ENCODE measurements at regions not wholly inside any gene's neighbourhood (a gene's known extent, or its start where the extent isn't known, plus 50 kb on each side); places are given as distances from the start of the nearest gene placed in this dataset.

GRCh38 chr6:40792183-40792582 lies 205.0 kb upstream of the LRFN2 start:
- Histone ChIP-seq H3K9ac (replicated peaks in 1 of 4; ENCODE audit: extremely low read depth in 1 of 4, low read depth in 3 of 4, low read length in 3 of 4) (no peak overlapping the region), H3K23ac (ENCODE audit: insufficient read length) (no peak overlapping the region), H3K18ac (ENCODE audit: extremely low read depth, low read length) (no peak overlapping the region), H3K4me2 (ENCODE audit: insufficient read depth in 1 of 2, low read depth in 2 of 2, low read length in 2 of 2) (no peak overlapping the region), H4K5ac (ENCODE audit: insufficient read length, low read depth, low read length) (no peak overlapping the region), H3K9me3 (ENCODE audit: insufficient read depth in 2 of 2, low read depth in 1 of 2, low read length in 1 of 2) (no peaks in the 10 kb centered on the region), H3K23me2 (ENCODE audit: low read depth, low read length) (no peaks in the 10 kb centered on the region), H3K79me1 (ENCODE audit: low read depth, low read length) (no peaks in the 10 kb centered on the region), H2BK12ac (ENCODE audit: low read depth, low read length) (no peak overlapping the region), H2AK5ac (ENCODE audit: low read depth, low read length) (no peak overlapping the region), H2BK5ac (ENCODE audit: low read depth, low read length) (no peak overlapping the region), H3K14ac (ENCODE audit: insufficient read length) (no peak overlapping the region), H2BK120ac (replicated peaks; ENCODE audit: low read depth, low read length) (no peak overlapping the region), H4K91ac (replicated peaks; ENCODE audit: insufficient read length, low read length) (no peak overlapping the region), H3K56ac (replicated peaks; ENCODE audit: insufficient read length, low read depth, low read length) (no peak overlapping the region), H3K27ac (ENCODE audit: low read depth, low read length) (no peak overlapping the region), H3K4me1 (replicated peaks in 1 of 4; ENCODE audit: control insufficient read depth in 3 of 4, insufficient read depth in 4 of 4, low read length in 3 of 4) (peaks cover 0 to 4% (median 0%) of the 10 kb centered on the region in 4 experiments; a peak in 1 of 7 replicates), H2BK15ac (ENCODE audit: low read length) (no peak overlapping the region), H2BK20ac (ENCODE audit: low read length) (no peak overlapping the region), H3K4me3 (ENCODE audit: extremely low read depth in 1 of 4, insufficient read depth in 2 of 4, low read depth in 3 of 4, low read length in 4 of 4) (no peak overlapping the region), H3K79me2 (ENCODE audit: control insufficient read depth in 1 of 2, insufficient read depth in 2 of 2, low read length in 2 of 2) (no peaks in the 10 kb centered on the region), H3K36me3 (ENCODE audit: control insufficient read depth in 2 of 4, insufficient read depth in 4 of 4, low read length in 3 of 4) (no peaks in the 10 kb centered on the region), H3K27me3 (replicated peaks in 1 of 4; ENCODE audit: control insufficient read depth in 3 of 4, extremely low read depth in 1 of 4, insufficient read depth in 3 of 4, low read length in 3 of 4) (peaks cover 0 to 10% (median 1%) of the 10 kb centered on the region in 4 experiments; a peak in 3 of 7 replicates), H2AFZ (ENCODE audit: low read length) (no peak overlapping the region), H4K8ac (ENCODE audit: extremely low read depth, insufficient read depth, low read length) (no peak overlapping the region), H4K20me1 (replicated peaks in 1 of 2; ENCODE audit: control insufficient read depth in 1 of 2, insufficient read depth in 2 of 2, low read length in 2 of 2) (no peaks in the 10 kb centered on the region), H3K4ac (replicated peaks; ENCODE audit: insufficient read length, low read depth, low read length) (no peak overlapping the region)
- ChIA-PET CTCF (ENCODE audit: partially characterized antibody) (no interaction called here), POLR2A (ENCODE audit: partially characterized antibody) (no interaction called here)
- no peak for DNase-seq (ENCODE audit: low read depth in 1 of 2, low spot score in 2 of 2)
- WGBS, 2 experiments (ENCODE audit: extremely low coverage in 1 of 2, insufficient coverage in 1 of 2, insufficient read length in 1 of 2, insufficient replicate concordance in 2 of 2, low coverage in 1 of 2, low lambda C conversion rate in 2 of 2, missing lambda C conversion rate in 1 of 2) = 93% methylated on average over 2 of the region's 2 CpGs; no CpG with 5 or more reads in 1 of the 2 experiments
- no peak for FAIRE-seq
- TF ChIP-seq RXRA (IDR thresholded peaks at IDR 0.05; ENCODE audit: insufficient read depth, low read depth, low read length) = no peak
- no peak for TF ChIP-seq SRF (IDR thresholded peaks at IDR 0.05; ENCODE audit: low read depth, low read length)
- TF ChIP-seq BACH1 (IDR thresholded peaks at IDR 0.05; ENCODE audit: low read length) = no peak
- TF ChIP-seq RAD21 (IDR thresholded peaks at IDR 0.05 in 1 of 2, conservative IDR thresholded peaks at IDR 0.05 in 1 of 2; ENCODE audit: low read depth in 2 of 2, low read length in 2 of 2) = no peak
- no peak for TF ChIP-seq CEBPB (IDR thresholded peaks at IDR 0.05; ENCODE audit: low read depth, low read length)
- TF ChIP-seq CREB1 (IDR thresholded peaks at IDR 0.05) = no peak
- no peak for TF ChIP-seq ATF3 (IDR thresholded peaks at IDR 0.05; ENCODE audit: insufficient read depth, low read depth, low read length)
- TF ChIP-seq CTCF (IDR thresholded peaks at IDR 0.05; ENCODE audit: control extremely low read depth in 1 of 3, insufficient read depth in 1 of 3, low read depth in 1 of 3, low read length in 3 of 3) = no peak
- TF ChIP-seq YY1 (IDR thresholded peaks at IDR 0.05; ENCODE audit: low read depth, low read length) = no peak
- no peak for TF ChIP-seq ATF2 (IDR thresholded peaks at IDR 0.05; ENCODE audit: low read length)
